ENCODE measurements at regions not wholly inside any gene's neighbourhood (a gene's known extent, or its start where the extent isn't known, plus 50 kb on each side); places are given as distances from the start of the nearest gene placed in this dataset.

- TF ChIP-seq CTCF (IDR thresholded peaks at IDR 0.05; ENCODE audit: low read length) (no peak), EZH2 (IDR thresholded peaks at IDR 0.05; ENCODE audit: borderline replicate concordance, low read length) (no peak)
Observed at GRCh38 chr11:96484361-96484760, 94.5 kb downstream of the JRKL start.
